WERI-Rb-1 (cell line): ENCODE measurements at regions not wholly inside any gene's neighbourhood (a gene's known extent, or its start where the extent isn't known, plus 50 kb on each side); places are given as distances from the start of the nearest gene placed in this dataset.

Experiments
- DNase-seq: peaks from one replicate; pipeline ENCODE4 v3.0.0-alpha.2; 2020
- H3K27ac ChIP-seq: fragments of 250-450 bp; sonication (Bioruptor Pico); 2 replicates; pipeline ENCODE4 v1.5.1; 2020; ENCODE audit warnings: mild to moderate bottlenecking, moderate library complexity
- H3K27me3 ChIP-seq: fragments of 250-450 bp; sonication (Bioruptor Pico); 2 replicates; pipeline ENCODE4 v1.5.1; 2021; ENCODE audit warnings: mild to moderate bottlenecking, low read depth, moderate library complexity; ENCODE audit not compliant: insufficient read depth, severe bottlenecking
- H3K36me3 ChIP-seq: fragments of 250-450 bp; sonication (Bioruptor Pico); 2 replicates; pipeline ENCODE4 v1.5.1; 2020; ENCODE audit warnings: mild to moderate bottlenecking, moderate library complexity
- H3K4me3 ChIP-seq: 2 replicates; pipeline ENCODE4 v1.5.1; 2011; ENCODE audit warnings: low read depth, mild to moderate bottlenecking, control low read depth, low read length
- H3K9me3 ChIP-seq: fragments of 250-450 bp; sonication (Bioruptor Pico); 2 replicates; pipeline ENCODE4 v1.5.1; 2021; ENCODE audit warnings: mild to moderate bottlenecking, moderate library complexity; ENCODE audit not compliant: severe bottlenecking
- CTCF ChIP-seq: IDR thresholded peaks from 2 replicates; pipeline ENCODE4 v1.5.1; 2011; ENCODE audit warnings: low read depth, mild to moderate bottlenecking, control low read depth, inconsistent platforms, low read length

GRCh38 chr13:19324325-19324724 lies 142.7 kb upstream of the TUBA3C start:
- TF ChIP-seq CTCF, result no peak
- DNase-seq, result no peak
- no peaks in the 10 kb centered on the region for H3K9me3 ChIP-seq
- no peak overlapping the region for H3K27ac ChIP-seq
- H3K36me3 ChIP-seq, result no peaks in the 10 kb centered on the region
- H3K4me3 ChIP-seq, result no peak overlapping the region
- H3K27me3 ChIP-seq, result peaks cover 57% of the 10 kb centered on the region

GRCh38 chr13:19321222-19321621 lies 139.6 kb upstream of the TUBA3C start:
- Histone ChIP-seq H3K4me3 (no peak overlapping the region), H3K27ac (no peak overlapping the region), H3K36me3 (no peaks in the 10 kb centered on the region), H3K27me3 (peaks cover 44% of the 10 kb centered on the region), H3K9me3 (no peaks in the 10 kb centered on the region)
- TF ChIP-seq CTCF, result no peak
- no peak for DNase-seq

GRCh38 chr13:19305434-19305833 lies 123.8 kb upstream of the TUBA3C start:
- Histone ChIP-seq H3K9me3 (no peaks in the 10 kb centered on the region), H3K27me3 (peaks cover 45% of the 10 kb centered on the region), H3K36me3 (no peaks in the 10 kb centered on the region), H3K4me3 (no peak overlapping the region), H3K27ac (no peak overlapping the region)
- DNase-seq, result no peak
- no peak for TF ChIP-seq CTCF

DNA sequence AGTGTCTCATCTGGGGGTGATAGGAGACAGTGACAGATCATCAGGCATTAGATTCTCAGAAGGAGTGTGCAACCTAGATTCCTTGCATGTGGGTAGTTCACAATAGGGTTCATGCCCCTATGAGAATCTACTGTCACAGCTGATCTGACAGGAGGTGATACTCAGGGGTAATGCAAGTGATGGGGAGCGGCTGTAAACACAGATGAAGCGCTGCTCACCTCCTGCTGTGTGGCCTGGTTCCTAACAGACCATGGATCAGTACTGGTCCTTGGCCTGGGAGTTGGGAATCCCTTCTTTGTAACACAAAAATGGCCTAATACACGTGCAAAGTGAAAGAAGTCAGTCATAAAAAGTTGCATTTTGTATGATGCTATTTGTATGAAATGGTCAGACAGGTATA lies 107.6 kb upstream of the TUBA3C start:
- H3K9me3 ChIP-seq, result no peaks in the 10 kb centered on the region
- H3K4me3 ChIP-seq, result no peak overlapping the region

DNA sequence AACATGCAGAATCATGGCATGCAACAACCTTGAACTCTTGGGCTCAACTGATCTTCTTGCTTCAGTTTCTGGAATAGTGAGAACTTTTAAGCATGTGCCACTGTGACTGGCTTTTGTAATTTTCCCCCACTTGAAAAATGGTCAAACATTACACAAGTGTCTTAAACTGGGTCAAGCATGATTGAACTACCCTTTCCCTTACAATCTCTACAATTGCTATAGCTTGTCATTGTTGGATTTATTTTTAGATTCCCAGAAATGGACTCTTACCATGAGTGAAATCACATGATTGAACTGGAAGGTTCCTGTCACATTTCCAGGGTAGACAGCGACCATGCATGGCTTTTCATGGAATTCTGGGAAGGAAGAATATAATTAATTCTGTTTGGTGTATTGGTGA lies 102.2 kb upstream of the TUBA3C start:
- no peak for DNase-seq
- H3K36me3 ChIP-seq, result no peaks in the 10 kb centered on the region
- H3K27me3 ChIP-seq, result peaks cover 61% of the 10 kb centered on the region
- no peak overlapping the region for H3K27ac ChIP-seq
- H3K4me3 ChIP-seq, result no peak overlapping the region
- no peak for TF ChIP-seq CTCF
- H3K9me3 ChIP-seq, result no peaks in the 10 kb centered on the region

More for the DNA sequence above, 107.6 kb upstream of the TUBA3C start:
- no peak overlapping the region for H3K27ac ChIP-seq
- no peak for TF ChIP-seq CTCF
- H3K27me3 ChIP-seq, result peaks cover 88% of the 10 kb centered on the region
- DNase-seq, result no peak
- no peaks in the 10 kb centered on the region for H3K36me3 ChIP-seq

- H3K27ac ChIP-seq, result no peak overlapping the region
- H3K9me3 ChIP-seq, result no peaks in the 10 kb centered on the region
- no peaks in the 10 kb centered on the region for H3K36me3 ChIP-seq
- DNase-seq, result no peak
- no peak for TF ChIP-seq CTCF
- no peak overlapping the region for H3K4me3 ChIP-seq
- peaks cover 85% of the 10 kb centered on the region for H3K27me3 ChIP-seq
Observed at GRCh38 chr13:19268331-19268730, 86.7 kb upstream of the TUBA3C start.
